ENCODE measurements at regions not wholly inside any gene's neighbourhood (a gene's known extent, or its start where the extent isn't known, plus 50 kb on each side); places are given as distances from the start of the nearest gene placed in this dataset.

- Histone ChIP-seq H3K27ac (ENCODE audit: low read depth, low read length) (no peak overlapping the region), H3K4me1 (ENCODE audit: control insufficient read depth, low read length) (peaks cover 5% of the 10 kb centered on the region), H4K20me1 (ENCODE audit: control insufficient read depth, insufficient read depth, low read depth, low read length) (no peaks in the 10 kb centered on the region), H3K4me3 (ENCODE audit: low read length) (no peak overlapping the region), H3K4me2 (ENCODE audit: low read length) (no peak overlapping the region), H3K9me3 (ENCODE audit: control insufficient read depth, insufficient read depth, low read length) (no peaks in the 10 kb centered on the region), H3K27me3 (ENCODE audit: control insufficient read depth, low read length) (peaks cover 9% of the 10 kb centered on the region), H3K9me2 (replicated peaks; ENCODE audit: control insufficient read depth, low read length) (no peaks in the 10 kb centered on the region), H3F3A (ENCODE audit: control insufficient read depth, insufficient read depth) (no peaks in the 10 kb centered on the region), H3K79me2 (ENCODE audit: control insufficient read depth, low read length) (no peaks in the 10 kb centered on the region), H3K36me3 (ENCODE audit: control insufficient read depth, low read length) (no peaks in the 10 kb centered on the region)
- no peak for TF ChIP-seq EZH2phosphoT487 (IDR thresholded peaks at IDR 0.05; ENCODE audit: borderline replicate concordance, low read length)
- TF ChIP-seq CTCF (IDR thresholded peaks at IDR 0.05; ENCODE audit: low read depth, low read length, poor library complexity, severe bottlenecking), result no peak
These were observed 63.1 kb upstream of the TBC1D5 start for GRCh38 chr3:17805461-17805940.

- Histone ChIP-seq H3K4me2 (ENCODE audit: low read length) (no peak overlapping the region), H3K36me3 (ENCODE audit: control insufficient read depth, low read length) (no peaks in the 10 kb centered on the region), H3K27me3 (ENCODE audit: control insufficient read depth, low read length) (no peaks in the 10 kb centered on the region), H3F3A (ENCODE audit: control insufficient read depth, insufficient read depth) (no peaks in the 10 kb centered on the region), H3K9me3 (ENCODE audit: control insufficient read depth, insufficient read depth, low read length) (no peaks in the 10 kb centered on the region), H3K4me1 (ENCODE audit: control insufficient read depth, low read length) (peaks cover 5% of the 10 kb centered on the region), H3K4me3 (ENCODE audit: low read length) (no peak overlapping the region), H3K79me2 (ENCODE audit: control insufficient read depth, low read length) (no peaks in the 10 kb centered on the region), H3K9me2 (replicated peaks; ENCODE audit: control insufficient read depth, low read length) (no peaks in the 10 kb centered on the region), H4K20me1 (ENCODE audit: control insufficient read depth, insufficient read depth, low read depth, low read length) (no peaks in the 10 kb centered on the region), H3K27ac (ENCODE audit: low read depth, low read length) (no peak overlapping the region)
- TF ChIP-seq EZH2phosphoT487 (IDR thresholded peaks at IDR 0.05; ENCODE audit: borderline replicate concordance, low read length), result no peak
- TF ChIP-seq CTCF (IDR thresholded peaks at IDR 0.05; ENCODE audit: low read depth, low read length, poor library complexity, severe bottlenecking), result no peak
These were observed 60.5 kb upstream of the TBC1D5 start for GRCh38 chr3:17802950-17803349.

GRCh38 chr3:17801131-17801530, 58.7 kb upstream of the TBC1D5 start:
- Histone ChIP-seq H3K79me2 (ENCODE audit: control insufficient read depth, low read length) (no peaks in the 10 kb centered on the region), H3K9me2 (replicated peaks; ENCODE audit: control insufficient read depth, low read length) (no peaks in the 10 kb centered on the region), H3K27me3 (ENCODE audit: control insufficient read depth, low read length) (no peaks in the 10 kb centered on the region), H4K20me1 (ENCODE audit: control insufficient read depth, insufficient read depth, low read depth, low read length) (no peaks in the 10 kb centered on the region), H3K4me1 (ENCODE audit: control insufficient read depth, low read length) (peaks cover 5% of the 10 kb centered on the region), H3K36me3 (ENCODE audit: control insufficient read depth, low read length) (no peaks in the 10 kb centered on the region), H3K27ac (ENCODE audit: low read depth, low read length) (no peak overlapping the region), H3K4me2 (ENCODE audit: low read length) (no peak overlapping the region), H3F3A (ENCODE audit: control insufficient read depth, insufficient read depth) (no peaks in the 10 kb centered on the region), H3K4me3 (ENCODE audit: low read length) (no peak overlapping the region), H3K9me3 (ENCODE audit: control insufficient read depth, insufficient read depth, low read length) (no peaks in the 10 kb centered on the region)
- TF ChIP-seq CTCF (IDR thresholded peaks at IDR 0.05; ENCODE audit: low read depth, low read length, poor library complexity, severe bottlenecking) (no peak), EZH2phosphoT487 (IDR thresholded peaks at IDR 0.05; ENCODE audit: borderline replicate concordance, low read length) (no peak)
